NCI-H2171 (cell line): ENCODE measurements at regions not wholly inside any gene's neighbourhood (a gene's known extent, or its start where the extent isn't known, plus 50 kb on each side); places are given as distances from the start of the nearest gene placed in this dataset.

Source experiments
- DNase-seq: peaks from one replicate; lab custom pipeline; 2025; lab: John Stamatoyannopoulos, UW

- DNase-seq: no peak
These were observed 97.7 kb downstream of the SOCS6 start for GRCh38 chr18:70386582-70386981.

DNA sequence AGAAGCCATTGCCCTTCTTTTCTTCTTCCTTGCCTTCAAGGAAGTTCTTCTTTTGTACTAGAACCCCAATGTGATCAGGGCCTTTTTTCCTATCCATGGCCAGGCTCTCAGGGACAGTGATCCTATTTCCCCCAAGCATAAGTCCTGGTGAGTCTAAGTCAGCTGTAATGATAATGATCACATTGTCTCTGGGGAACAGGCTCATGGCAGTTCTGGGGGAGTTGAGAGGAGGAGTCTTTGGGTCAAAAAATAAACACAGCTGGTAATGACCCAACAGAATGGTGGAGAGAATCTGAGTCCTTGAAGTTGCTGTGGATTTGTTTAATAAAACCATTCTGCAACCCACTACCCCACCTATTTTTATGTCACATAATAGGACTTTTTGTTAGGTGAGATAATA lies 96.6 kb downstream of the SOCS6 start:
- DNase-seq: no peak

DNA sequence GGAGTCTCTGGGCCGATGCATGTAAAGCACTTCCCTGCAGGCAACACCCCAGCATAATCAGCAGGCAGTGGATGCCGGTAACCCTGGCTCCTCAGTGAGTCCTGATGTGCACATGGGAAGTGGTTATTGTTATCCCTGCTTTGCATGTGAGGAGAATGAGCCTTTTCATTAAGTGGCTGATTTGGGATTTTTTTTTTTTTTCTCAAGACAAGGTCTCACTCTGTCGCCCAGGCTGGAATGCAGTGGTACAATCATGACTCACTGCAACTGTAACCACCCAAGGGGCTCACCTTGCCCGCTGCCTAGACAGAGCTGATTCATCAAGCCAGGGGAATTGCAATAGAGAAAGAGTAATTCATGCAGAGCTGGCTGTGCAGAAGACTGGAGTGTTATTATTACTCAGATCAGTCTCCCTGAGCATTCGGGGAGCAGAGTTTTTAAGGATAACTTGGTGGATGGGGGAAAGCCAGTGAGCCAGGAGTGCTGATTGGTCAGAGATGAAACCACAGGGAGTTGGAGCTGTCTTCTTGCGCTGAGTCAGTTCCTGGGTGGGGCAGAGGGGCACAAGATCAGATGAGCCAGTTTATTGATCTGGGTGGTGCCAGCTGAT lies 95.4 kb downstream of the SOCS6 start:
- no peak for DNase-seq

GRCh38 chr18:70382992-70383717 lies 94.3 kb downstream of the SOCS6 start:
- no peak for DNase-seq

DNA sequence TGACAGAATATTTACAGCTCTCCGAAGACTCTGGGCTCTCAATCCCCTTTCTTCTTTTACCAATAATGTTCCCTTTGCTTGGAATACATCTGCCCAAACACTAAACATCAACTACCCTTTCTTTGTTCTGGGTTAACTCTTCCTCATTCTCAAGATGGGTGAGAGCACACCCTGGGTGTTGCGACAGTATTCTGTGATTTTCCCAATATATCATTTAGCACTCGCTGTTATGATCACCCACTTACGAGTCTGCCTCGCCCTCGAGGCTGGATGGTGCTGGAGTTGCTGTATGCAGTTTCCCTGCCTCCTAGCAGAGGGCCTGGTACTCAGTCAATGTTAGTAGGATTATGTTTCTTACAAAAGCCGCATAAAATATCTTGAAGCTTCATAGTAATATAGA lies 93.2 kb downstream of the SOCS6 start:
- no peak for DNase-seq

DNA sequence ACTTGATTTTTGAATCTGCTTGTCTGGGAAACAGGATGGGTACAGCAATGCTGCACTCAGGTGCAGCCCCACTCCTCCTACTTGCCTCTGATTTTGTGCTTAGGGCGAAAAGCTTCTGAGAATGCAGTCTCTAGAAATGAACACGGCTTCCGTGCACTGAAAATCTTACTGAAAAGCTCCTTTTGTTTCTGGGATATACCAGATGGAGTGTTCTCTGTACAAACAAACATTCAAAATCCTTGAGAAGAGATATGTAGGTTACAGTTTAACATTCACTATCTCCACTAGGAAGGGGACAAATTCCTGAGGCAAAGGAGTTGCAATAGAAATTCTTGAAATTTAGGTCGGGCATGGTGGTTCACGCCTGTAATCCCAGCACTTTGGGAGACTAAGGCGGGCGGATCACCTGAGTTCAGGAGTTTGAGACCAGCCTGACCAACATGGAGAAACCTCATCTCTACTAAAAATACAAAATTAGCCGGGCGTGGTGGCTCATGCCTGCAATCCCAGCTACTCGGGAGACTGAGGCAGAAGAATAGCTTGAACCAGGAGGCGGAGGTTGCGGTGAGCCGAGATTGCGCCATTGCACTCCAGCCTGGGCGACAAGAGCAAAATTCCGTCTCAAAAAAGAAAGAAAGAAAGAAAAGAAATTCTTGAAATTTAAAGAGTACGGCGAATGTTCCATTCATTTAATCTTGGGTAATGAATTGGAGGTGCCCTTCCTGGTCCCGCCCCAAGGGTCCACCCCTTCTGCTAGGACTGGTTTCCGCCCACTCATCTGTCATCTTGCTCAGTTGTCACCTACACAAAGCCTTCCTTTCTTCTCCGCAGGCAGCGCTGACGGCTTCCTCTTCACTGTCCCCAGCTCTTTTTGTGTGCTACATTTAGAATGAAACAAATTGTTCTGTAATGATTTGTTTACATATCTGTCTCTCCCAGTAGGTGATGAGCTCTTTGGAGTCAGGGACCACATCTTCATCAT lies 92.4 kb downstream of the SOCS6 start:
- DNase-seq: no peak
